ENCODE measurements at regions not wholly inside any gene's neighbourhood (a gene's known extent, or its start where the extent isn't known, plus 50 kb on each side); places are given as distances from the start of the nearest gene placed in this dataset.

DNA sequence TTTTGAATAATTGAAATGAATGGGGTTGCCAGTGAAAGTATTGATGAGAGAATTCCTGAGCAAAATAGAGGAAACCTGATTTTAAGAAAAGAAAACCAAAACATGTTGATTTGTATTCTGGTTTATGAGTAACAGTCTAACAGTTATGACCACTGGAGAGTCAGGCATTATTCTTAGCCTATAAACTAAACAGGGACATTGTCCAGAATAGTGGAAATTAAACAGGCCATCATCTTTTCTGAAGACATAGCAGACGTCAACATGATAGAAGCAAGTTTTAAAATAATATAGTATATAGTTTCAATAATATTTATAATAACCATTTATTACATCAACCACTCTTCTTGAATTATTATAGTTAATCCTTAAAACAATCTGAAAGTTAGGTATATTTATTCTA is 178.3 kb upstream of the MPDZ start:
- TF ChIP-seq, protein P1, sequence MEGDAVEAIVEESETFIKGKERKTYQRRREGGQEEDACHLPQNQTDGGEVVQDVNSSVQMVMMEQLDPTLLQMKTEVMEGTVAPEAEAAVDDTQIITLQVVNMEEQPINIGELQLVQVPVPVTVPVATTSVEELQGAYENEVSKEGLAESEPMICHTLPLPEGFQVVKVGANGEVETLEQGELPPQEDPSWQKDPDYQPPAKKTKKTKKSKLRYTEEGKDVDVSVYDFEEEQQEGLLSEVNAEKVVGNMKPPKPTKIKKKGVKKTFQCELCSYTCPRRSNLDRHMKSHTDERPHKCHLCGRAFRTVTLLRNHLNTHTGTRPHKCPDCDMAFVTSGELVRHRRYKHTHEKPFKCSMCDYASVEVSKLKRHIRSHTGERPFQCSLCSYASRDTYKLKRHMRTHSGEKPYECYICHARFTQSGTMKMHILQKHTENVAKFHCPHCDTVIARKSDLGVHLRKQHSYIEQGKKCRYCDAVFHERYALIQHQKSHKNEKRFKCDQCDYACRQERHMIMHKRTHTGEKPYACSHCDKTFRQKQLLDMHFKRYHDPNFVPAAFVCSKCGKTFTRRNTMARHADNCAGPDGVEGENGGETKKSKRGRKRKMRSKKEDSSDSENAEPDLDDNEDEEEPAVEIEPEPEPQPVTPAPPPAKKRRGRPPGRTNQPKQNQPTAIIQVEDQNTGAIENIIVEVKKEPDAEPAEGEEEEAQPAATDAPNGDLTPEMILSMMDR (IDR thresholded peaks at IDR 0.05): no peak
- TF ChIP-seq POLR2A (IDR thresholded peaks at IDR 0.05): no peak

All from thyroid gland (tissue), 4 donors.